Right renal cortex interstitium (tissue), 3 donors: ENCODE measurements at regions not wholly inside any gene's neighbourhood (a gene's known extent, or its start where the extent isn't known, plus 50 kb on each side); places are given as distances from the start of the nearest gene placed in this dataset.

Source experiments
- DNase-seq, 3 donors: peaks; one replicate each; pipeline ENCODE4 v3.0.0-alpha.2; 2013; ENCODE audit warnings: low read depth in 3 of 3, low spot score in 2 of 3

- no peak for DNase-seq
Measured at GRCh38 chr3:18507333-18507732, 82.2 kb upstream of the SATB1 start.

GRCh38 chr3:18505056-18505455 is 79.9 kb upstream of the SATB1 start:
- DNase-seq = no peak

GRCh38 chr3:18501679-18502343 is 76.7 kb upstream of the SATB1 start:
- no peak for DNase-seq

GRCh38 chr3:18500322-18500721 is 75.2 kb upstream of the SATB1 start:
- DNase-seq = no peak

- DNase-seq = no peak
Measured at GRCh38 chr3:18499301-18499700, 74.2 kb upstream of the SATB1 start.

- DNase-seq = no peak
Measured at GRCh38 chr3:18494251-18494650, 69.1 kb upstream of the SATB1 start.

GRCh38 chr3:18489939-18490338 is 64.8 kb upstream of the SATB1 start:
- no peak for DNase-seq

- no peak for DNase-seq
Measured at GRCh38 chr3:18483226-18483625, 58.1 kb upstream of the SATB1 start.

- no peak for DNase-seq
Measured at GRCh38 chr3:18481946-18482548, 56.9 kb upstream of the SATB1 start.

GRCh38 chr3:18477620-18478019 is 52.5 kb upstream of the SATB1 start:
- DNase-seq = no peak
